IgD-negative memory B cell (primary cell): ENCODE measurements at regions not wholly inside any gene's neighbourhood (a gene's known extent, or its start where the extent isn't known, plus 50 kb on each side); places are given as distances from the start of the nearest gene placed in this dataset.
"Not testable (repeated sequence)": the region's sequence is repeated elsewhere in the genome, so short reads cannot be mapped to it uniquely, and the experiment has no call there.

Experiments
- H3K27ac Mint-ChIP-seq, 3 donors: one replicate each; pipeline ENCODE4 v1.8.0; 2020 to 2022; ENCODE audit warnings: mild to moderate bottlenecking in 3 of 3, mixed read lengths in 3 of 3, moderate library complexity in 1 of 3
- H3K27me3 Mint-ChIP-seq: one replicate; pipeline ENCODE4 v1.8.0; 2021; ENCODE audit warnings: mixed read lengths
- H3K36me3 Mint-ChIP-seq: one replicate; pipeline ENCODE4 v1.8.0; 2020; ENCODE audit warnings: mild to moderate bottlenecking, mixed read lengths
- H3K4me1 Mint-ChIP-seq, 3 donors: one replicate each; pipeline ENCODE4 v1.8.0; 2020 to 2022; ENCODE audit warnings: mixed read lengths in 3 of 3, mild to moderate bottlenecking in 1 of 3
- H3K4me3 Mint-ChIP-seq, 4 donors: one replicate each; pipeline ENCODE4 v1.8.0; 2020 to 2022; ENCODE audit warnings: mild to moderate bottlenecking in 4 of 4, mixed read lengths in 4 of 4, moderate library complexity in 3 of 4
- H3K9me3 Mint-ChIP-seq, 3 donors: one replicate each; pipeline ENCODE4 v1.8.0; 2020 to 2021; ENCODE audit warnings: mixed read lengths in 3 of 3, mild to moderate bottlenecking in 1 of 3

GRCh38 chr1:189786761-189787160 lies 690.9 kb downstream of the BRINP3 start:
- Mint-ChIP-seq H3K27me3 (no peaks in the 10 kb centered on the region), H3K36me3 (peaks cover 2% of the 10 kb centered on the region), H3K27ac (no peak overlapping the region), H3K4me3 (no peak overlapping the region), H3K4me1 (peaks cover 0 to 1% (median 0%) of the 10 kb centered on the region in 3 donors), H3K9me3 (peaks cover 2 to 7% (median 4%) of the 10 kb centered on the region in 3 donors)

DNA sequence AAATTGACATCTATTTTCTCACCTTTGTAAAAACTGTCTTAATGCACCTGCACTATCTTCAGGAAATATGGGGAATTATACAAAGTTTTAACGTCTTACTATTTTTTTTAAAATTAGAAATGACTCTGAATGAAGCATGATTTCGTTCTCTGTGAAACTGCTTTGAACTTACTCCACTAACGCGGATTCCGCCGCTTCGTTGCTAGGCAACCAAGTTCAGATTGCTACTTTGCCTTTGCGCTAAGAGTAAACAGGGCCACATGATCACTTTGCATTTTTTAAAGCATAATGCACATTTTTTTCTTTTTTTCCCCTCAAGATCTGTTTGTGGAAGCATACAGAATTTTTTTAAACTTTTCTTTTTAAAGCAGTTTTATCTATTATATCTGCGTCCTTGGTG lies 690.5 kb downstream of the BRINP3 start:
- no peak overlapping the region for H3K27ac Mint-ChIP-seq
- no peaks in the 10 kb centered on the region for H3K27me3 Mint-ChIP-seq
- H3K9me3 Mint-ChIP-seq: peaks cover 2 to 7% (median 4%) of the 10 kb centered on the region in 3 donors
- H3K4me1 Mint-ChIP-seq: peaks cover 0 to 1% (median 0%) of the 10 kb centered on the region in 3 donors
- H3K4me3 Mint-ChIP-seq: no peak overlapping the region
- peaks cover 2% of the 10 kb centered on the region for H3K36me3 Mint-ChIP-seq

DNA sequence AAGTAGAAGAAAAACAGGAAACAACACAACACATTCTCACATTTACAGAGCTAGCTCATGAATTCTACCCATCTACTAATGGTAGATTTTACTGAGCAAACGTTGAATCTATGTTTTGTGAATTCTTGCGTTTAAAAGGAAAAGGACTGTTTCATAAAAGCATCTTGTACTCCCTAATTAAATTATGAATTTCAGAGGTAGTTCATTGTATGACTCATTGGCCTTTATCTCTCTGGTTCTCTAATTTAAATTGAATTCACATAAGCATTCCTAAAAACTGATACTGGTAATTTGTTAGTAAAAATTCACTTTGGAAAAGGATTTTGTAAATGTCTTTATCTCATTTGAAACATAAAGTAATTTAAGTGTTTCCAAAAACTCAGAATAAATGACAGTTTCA lies 687.3 kb downstream of the BRINP3 start:
- H3K36me3 Mint-ChIP-seq: no peaks in the 10 kb centered on the region
- H3K4me3 Mint-ChIP-seq: no peak overlapping the region
- H3K4me1 Mint-ChIP-seq: peaks cover 0 to 1% (median 0%) of the 10 kb centered on the region in 3 donors
- no peaks in the 10 kb centered on the region for H3K27me3 Mint-ChIP-seq
- peaks cover 2 to 11% (median 4%) of the 10 kb centered on the region in 3 donors for H3K9me3 Mint-ChIP-seq
- H3K27ac Mint-ChIP-seq: no peak overlapping the region

GRCh38 chr1:189803364-189803763 lies 674.3 kb downstream of the BRINP3 start:
- no peaks in the 10 kb centered on the region for H3K36me3 Mint-ChIP-seq
- no peaks in the 10 kb centered on the region for H3K4me1 Mint-ChIP-seq
- no peaks in the 10 kb centered on the region for H3K9me3 Mint-ChIP-seq
- no peak overlapping the region for H3K4me3 Mint-ChIP-seq
- H3K27ac Mint-ChIP-seq: no peak overlapping the region
- no peaks in the 10 kb centered on the region for H3K27me3 Mint-ChIP-seq

- no peaks in the 10 kb centered on the region for H3K36me3 Mint-ChIP-seq
- H3K4me1 Mint-ChIP-seq: no peaks in the 10 kb centered on the region
- H3K9me3 Mint-ChIP-seq: no peaks in the 10 kb centered on the region
- no peak overlapping the region for H3K4me3 Mint-ChIP-seq
- H3K27me3 Mint-ChIP-seq: no peaks in the 10 kb centered on the region
- H3K27ac Mint-ChIP-seq: no peak overlapping the region
Observed at GRCh38 chr1:189804352-189804751, 673.3 kb downstream of the BRINP3 start.

DNA sequence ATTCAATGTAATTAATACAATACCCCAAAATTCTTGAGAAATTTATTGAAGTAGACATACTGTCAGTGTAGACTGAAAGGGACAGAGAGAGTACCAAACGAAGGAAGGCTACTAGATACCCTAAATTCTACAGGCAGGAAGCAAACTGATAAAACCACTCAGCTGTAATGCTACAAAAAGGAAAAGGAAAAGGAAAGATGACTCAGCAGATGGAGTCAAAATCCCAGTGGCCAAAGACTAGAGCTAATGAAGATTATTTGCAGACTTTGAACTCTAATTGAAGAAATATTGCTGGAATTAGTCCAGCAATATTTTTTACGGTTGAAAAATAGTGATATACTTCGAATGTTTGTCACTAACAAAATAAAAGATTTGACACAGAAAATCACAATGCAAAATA lies 671.9 kb downstream of the BRINP3 start:
- H3K4me1 Mint-ChIP-seq: no peaks in the 10 kb centered on the region
- no peaks in the 10 kb centered on the region for H3K27me3 Mint-ChIP-seq
- H3K27ac Mint-ChIP-seq: no peak overlapping the region
- no peaks in the 10 kb centered on the region for H3K9me3 Mint-ChIP-seq
- H3K36me3 Mint-ChIP-seq: no peaks in the 10 kb centered on the region
- no peak overlapping the region for H3K4me3 Mint-ChIP-seq

DNA sequence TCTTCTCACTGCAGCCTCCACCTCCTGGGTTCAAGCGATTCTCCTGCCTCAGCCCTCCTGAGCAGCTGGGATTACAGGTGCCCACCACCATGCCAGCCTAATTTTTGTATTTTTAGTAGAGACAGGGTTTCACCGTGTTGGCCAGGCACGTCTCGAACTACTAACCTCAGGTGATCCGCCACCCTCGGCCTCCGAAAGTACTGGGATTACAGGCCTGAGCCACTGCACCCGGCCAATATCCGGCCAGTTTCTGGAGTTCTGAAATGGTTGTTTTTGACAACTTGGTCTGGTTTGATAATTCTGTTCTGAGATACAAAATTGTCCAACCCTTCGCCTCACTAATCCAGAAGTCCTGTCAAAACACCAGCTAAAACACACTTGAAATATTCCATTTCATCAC lies 667.0 kb downstream of the BRINP3 start:
- not testable (repeated sequence) for H3K4me3 Mint-ChIP-seq, H3K27ac Mint-ChIP-seq, H3K9me3 Mint-ChIP-seq, H3K4me1 Mint-ChIP-seq, H3K27me3 Mint-ChIP-seq, H3K36me3 Mint-ChIP-seq

GRCh38 chr1:189811960-189812359 lies 665.7 kb downstream of the BRINP3 start:
- Mint-ChIP-seq H3K4me3 (no peak overlapping the region), H3K27me3 (no peaks in the 10 kb centered on the region), H3K9me3 (peaks cover 0 to 4% (median 0%) of the 10 kb centered on the region in 3 donors), H3K4me1 (no peaks in the 10 kb centered on the region), H3K36me3 (no peaks in the 10 kb centered on the region), H3K27ac (no peak overlapping the region)

DNA sequence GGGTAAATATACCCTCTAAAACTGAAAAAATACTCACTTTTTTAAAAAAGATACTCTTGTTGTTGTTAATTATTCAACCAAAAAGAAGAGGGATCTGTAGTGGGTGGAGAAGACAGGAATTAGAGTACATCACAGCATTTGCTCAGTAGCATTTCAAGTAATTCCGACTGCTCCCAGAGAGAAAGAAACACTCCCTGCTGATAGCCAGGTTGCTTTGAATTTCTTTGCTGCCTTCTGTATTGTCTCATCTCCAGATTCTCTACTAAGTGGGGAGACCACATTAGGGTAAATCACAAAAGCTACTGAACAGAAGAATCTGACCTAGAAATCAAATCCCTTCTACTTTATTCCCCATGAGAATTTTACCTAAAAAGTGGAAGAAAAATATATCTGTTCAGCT lies 661.1 kb downstream of the BRINP3 start:
- Mint-ChIP-seq H3K4me1 (no peaks in the 10 kb centered on the region), H3K36me3 (no peaks in the 10 kb centered on the region), H3K9me3 (peaks cover 0 to 9% (median 2%) of the 10 kb centered on the region in 3 donors), H3K27ac (no peak overlapping the region), H3K4me3 (no peak overlapping the region), H3K27me3 (no peaks in the 10 kb centered on the region)

- Mint-ChIP-seq H3K27ac (no peak overlapping the region), H3K36me3 (no peaks in the 10 kb centered on the region), H3K4me1 (no peaks in the 10 kb centered on the region), H3K9me3 (peaks cover 0 to 5% (median 2%) of the 10 kb centered on the region in 3 donors), H3K4me3 (no peak overlapping the region), H3K27me3 (no peaks in the 10 kb centered on the region)
Observed at GRCh38 chr1:189819751-189820150, 657.9 kb downstream of the BRINP3 start.

DNA sequence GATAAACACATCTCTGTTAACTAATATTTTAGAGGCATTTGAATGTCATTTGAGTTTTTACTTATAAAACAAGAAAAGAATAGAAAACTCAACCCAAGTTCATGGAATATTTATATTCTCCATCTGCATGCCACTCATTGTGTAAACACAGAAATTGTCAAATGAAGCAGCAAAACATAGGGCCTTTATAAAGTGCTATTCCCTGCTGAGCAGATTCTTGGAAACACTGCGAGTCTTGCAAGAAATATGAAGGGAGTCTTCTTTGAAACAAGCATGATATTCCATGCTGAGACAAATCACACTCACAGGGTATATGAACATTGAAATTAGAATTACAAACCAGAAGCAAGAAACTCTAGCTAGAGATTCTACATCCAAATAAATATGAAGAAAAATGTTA lies 655.8 kb downstream of the BRINP3 start:
- no peaks in the 10 kb centered on the region for H3K36me3 Mint-ChIP-seq

GRCh38 chr1:189834813-189835212 lies 642.9 kb downstream of the BRINP3 start:
- Mint-ChIP-seq H3K4me3 (no peak overlapping the region), H3K9me3 (peaks cover 2 to 6% (median 4%) of the 10 kb centered on the region in 3 donors), H3K36me3 (no peaks in the 10 kb centered on the region), H3K4me1 (peaks cover 0 to 2% (median 0%) of the 10 kb centered on the region in 3 donors), H3K27me3 (no peaks in the 10 kb centered on the region), H3K27ac (no peak overlapping the region)

More for the DNA sequence above, 655.8 kb downstream of the BRINP3 start:
- H3K27me3 Mint-ChIP-seq: no peaks in the 10 kb centered on the region
- H3K4me1 Mint-ChIP-seq: no peaks in the 10 kb centered on the region
- no peak overlapping the region for H3K27ac Mint-ChIP-seq
- peaks cover 2 to 12% (median 4%) of the 10 kb centered on the region in 3 donors for H3K9me3 Mint-ChIP-seq
- H3K4me3 Mint-ChIP-seq: no peak overlapping the region

GRCh38 chr1:189847613-189848012 lies 630.1 kb downstream of the BRINP3 start:
- H3K4me3 Mint-ChIP-seq: no peak overlapping the region
- no peak overlapping the region for H3K27ac Mint-ChIP-seq
- no peaks in the 10 kb centered on the region for H3K27me3 Mint-ChIP-seq
- no peaks in the 10 kb centered on the region for H3K36me3 Mint-ChIP-seq
- peaks cover 0 to 2% (median 0%) of the 10 kb centered on the region in 3 donors for H3K4me1 Mint-ChIP-seq
- peaks cover 0 to 15% (median 1%) of the 10 kb centered on the region in 3 donors for H3K9me3 Mint-ChIP-seq

GRCh38 chr1:189851806-189852367 lies 625.8 kb downstream of the BRINP3 start:
- Mint-ChIP-seq H3K27me3 (no peaks in the 10 kb centered on the region), H3K9me3 (peaks cover 0 to 7% (median 0%) of the 10 kb centered on the region in 3 donors), H3K4me3 (no peak overlapping the region), H3K4me1 (peaks cover 0 to 2% (median 0%) of the 10 kb centered on the region in 3 donors), H3K36me3 (no peaks in the 10 kb centered on the region), H3K27ac (no peak overlapping the region)

DNA sequence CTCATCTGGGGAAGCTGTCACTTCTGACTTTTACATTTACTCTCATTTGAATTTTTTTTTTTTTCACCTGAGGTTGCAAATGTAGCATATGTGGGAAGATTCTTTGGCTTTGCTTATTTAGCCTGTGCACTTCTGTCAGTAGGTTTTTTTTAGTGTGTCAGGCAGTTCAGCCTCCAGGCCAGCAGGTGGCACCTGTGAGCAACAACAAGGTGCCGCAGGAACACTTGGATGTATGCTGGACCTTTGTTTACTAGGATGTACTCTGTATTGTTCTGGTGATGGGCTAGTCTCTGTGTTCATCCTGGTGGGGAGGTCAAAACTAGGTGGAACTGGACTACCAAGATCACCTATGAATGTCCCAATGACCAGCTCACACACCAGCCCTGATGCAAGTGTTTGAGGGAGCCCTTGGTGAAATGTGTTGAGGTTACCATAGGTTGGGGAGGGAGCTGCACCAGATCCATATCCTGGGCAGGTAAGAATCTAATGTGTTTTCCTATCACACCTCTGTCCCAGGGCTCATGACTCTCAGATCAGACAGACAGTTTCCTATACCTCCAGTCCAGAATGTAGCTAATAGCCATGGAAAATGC lies 618.2 kb downstream of the BRINP3 start:
- Mint-ChIP-seq H3K4me1 (no peaks in the 10 kb centered on the region), H3K36me3 (no peaks in the 10 kb centered on the region), H3K27me3 (no peaks in the 10 kb centered on the region), H3K9me3 (peaks cover 2 to 16% (median 3%) of the 10 kb centered on the region in 3 donors), H3K4me3 (no peak overlapping the region), H3K27ac (no peak overlapping the region)

DNA sequence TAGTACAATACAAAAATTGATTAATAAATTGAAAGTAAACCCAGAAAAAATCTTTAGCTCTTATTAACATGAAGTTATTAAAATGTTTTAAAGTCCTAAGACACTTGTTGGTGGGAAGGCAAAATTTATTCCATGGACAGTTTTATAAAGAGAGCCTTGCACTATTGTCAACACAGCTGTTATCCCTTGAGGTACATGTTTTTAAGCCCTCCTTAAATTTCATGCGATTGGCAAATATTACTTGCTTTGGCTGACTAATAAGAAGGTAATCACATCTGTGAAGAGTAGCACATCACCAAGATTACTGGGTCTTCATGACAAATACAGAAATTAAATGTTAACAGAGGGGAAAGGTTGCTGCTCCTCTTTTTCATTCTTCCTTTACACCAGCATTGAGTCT lies 611.1 kb downstream of the BRINP3 start:
- H3K27me3 Mint-ChIP-seq: no peaks in the 10 kb centered on the region
- no peaks in the 10 kb centered on the region for H3K36me3 Mint-ChIP-seq
- no peaks in the 10 kb centered on the region for H3K4me1 Mint-ChIP-seq
- peaks cover 0 to 8% (median 2%) of the 10 kb centered on the region in 3 donors for H3K9me3 Mint-ChIP-seq
- H3K27ac Mint-ChIP-seq: no peak overlapping the region
- H3K4me3 Mint-ChIP-seq: no peak overlapping the region
